ENCODE measurements at regions not wholly inside any gene's neighbourhood (a gene's known extent, or its start where the extent isn't known, plus 50 kb on each side); places are given as distances from the start of the nearest gene placed in this dataset.

DNA sequence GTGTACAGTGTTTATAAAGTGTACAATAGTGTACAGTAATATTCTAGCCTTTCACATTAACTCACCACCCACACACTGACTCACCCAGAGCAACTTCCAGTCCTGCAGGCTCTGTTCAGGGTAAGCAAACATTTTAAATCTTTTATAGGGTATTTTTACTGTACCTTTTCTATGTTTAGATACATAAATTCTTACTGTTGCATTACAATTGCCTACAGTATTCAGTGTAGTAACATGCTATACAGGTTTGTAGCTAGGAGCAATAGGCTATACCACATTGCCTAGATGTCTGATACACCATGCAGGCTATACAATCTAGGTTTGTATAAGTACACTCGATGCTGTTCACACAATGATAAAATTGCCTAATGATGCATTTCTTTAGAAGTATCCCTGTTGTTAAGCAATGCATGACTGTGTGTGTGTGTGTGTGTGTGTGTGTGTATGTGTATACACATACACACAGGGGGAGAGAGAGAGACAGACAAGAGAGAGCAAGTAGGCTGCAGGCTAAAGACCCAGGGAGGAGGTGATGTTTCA lies 72.5 kb upstream of the PRR23C start:
- no TSS peak for BruUV-seq (replicated peaks)
- in situ Hi-C loops (cut with HindIII; ENCODE audit: low pct_unique_long_range_greater_than_20kb, low sequenced_read_pairs): no loop called here
- H3K4me3 ChIP-seq (ENCODE audit: low read depth in 2 of 2, low read length in 2 of 2): no peak overlapping the region

DNA sequence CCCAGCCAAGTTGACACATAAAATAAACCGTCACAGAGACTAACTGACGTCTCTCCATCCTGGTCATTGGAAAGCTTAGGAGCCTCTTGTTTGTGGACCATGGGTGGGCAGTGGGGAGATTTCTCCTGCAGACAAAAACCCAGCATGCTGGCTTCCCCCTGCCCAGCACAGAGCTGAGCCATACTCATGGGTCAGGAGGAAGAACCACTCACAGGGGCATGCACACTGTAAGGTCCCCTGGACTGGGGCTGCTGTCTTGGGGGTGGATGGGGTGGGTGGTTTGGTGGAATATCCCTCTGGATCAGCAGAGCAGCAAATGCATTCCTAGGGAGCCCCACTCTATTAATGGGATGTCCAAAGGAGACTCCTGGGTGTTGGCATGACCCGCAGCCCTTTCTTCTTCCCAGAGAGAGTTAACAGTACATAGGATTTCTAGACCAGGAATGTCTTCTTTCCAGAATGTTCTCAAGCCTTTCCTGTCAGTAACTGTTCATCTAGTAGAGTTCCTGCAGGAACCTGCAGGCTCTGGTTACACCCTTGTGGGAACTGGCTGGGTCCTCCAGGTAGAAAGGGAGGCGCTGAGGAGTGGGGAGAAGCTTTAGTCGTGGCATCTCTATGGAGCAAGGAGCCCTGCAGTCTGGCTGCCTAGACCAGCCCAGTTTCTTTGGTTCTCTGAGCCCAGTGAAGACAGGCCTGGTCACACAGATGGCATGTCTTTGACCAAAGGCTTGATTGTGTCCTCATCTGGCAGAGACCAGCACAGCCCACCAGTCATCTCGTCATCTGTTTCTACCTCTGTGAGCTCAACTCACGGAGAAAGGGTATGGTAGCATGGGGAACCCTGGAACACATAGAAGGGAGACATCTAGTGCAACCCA lies 73.4 kb upstream of the PRR23C start:
- in situ Hi-C loops (cut with HindIII; ENCODE audit: low pct_unique_long_range_greater_than_20kb, low sequenced_read_pairs) (no loop called here), intact Hi-C loops (cut with micrococcal nuclease; ENCODE audit: unreplicated experiment) (no loop called here)
- ATAC-seq: no peak
- ChIA-PET POLR2A (no interaction called here), CTCF (no interaction called here)
- TF ChIP-seq TCF7L2 (IDR thresholded peaks at IDR 0.05; ENCODE audit: low read depth, low read length): no peak
- TF ChIP-seq, protein P1, sequence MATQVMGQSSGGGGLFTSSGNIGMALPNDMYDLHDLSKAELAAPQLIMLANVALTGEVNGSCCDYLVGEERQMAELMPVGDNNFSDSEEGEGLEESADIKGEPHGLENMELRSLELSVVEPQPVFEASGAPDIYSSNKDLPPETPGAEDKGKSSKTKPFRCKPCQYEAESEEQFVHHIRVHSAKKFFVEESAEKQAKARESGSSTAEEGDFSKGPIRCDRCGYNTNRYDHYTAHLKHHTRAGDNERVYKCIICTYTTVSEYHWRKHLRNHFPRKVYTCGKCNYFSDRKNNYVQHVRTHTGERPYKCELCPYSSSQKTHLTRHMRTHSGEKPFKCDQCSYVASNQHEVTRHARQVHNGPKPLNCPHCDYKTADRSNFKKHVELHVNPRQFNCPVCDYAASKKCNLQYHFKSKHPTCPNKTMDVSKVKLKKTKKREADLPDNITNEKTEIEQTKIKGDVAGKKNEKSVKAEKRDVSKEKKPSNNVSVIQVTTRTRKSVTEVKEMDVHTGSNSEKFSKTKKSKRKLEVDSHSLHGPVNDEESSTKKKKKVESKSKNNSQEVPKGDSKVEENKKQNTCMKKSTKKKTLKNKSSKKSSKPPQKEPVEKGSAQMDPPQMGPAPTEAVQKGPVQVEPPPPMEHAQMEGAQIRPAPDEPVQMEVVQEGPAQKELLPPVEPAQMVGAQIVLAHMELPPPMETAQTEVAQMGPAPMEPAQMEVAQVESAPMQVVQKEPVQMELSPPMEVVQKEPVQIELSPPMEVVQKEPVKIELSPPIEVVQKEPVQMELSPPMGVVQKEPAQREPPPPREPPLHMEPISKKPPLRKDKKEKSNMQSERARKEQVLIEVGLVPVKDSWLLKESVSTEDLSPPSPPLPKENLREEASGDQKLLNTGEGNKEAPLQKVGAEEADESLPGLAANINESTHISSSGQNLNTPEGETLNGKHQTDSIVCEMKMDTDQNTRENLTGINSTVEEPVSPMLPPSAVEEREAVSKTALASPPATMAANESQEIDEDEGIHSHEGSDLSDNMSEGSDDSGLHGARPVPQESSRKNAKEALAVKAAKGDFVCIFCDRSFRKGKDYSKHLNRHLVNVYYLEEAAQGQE (IDR thresholded peaks at IDR 0.05; ENCODE audit: insufficient read depth in 1 of 2, low read depth in 2 of 2, low read length in 1 of 2): no peak
- no peak for TF ChIP-seq SIN3A (IDR thresholded peaks at IDR 0.05; ENCODE audit: borderline replicate concordance, insufficient read depth, low read depth, low read length)
- no peak for TF ChIP-seq POLR2AphosphoS5 (IDR thresholded peaks at IDR 0.05; ENCODE audit: low read depth, low read length)
- TF ChIP-seq, protein P2, sequence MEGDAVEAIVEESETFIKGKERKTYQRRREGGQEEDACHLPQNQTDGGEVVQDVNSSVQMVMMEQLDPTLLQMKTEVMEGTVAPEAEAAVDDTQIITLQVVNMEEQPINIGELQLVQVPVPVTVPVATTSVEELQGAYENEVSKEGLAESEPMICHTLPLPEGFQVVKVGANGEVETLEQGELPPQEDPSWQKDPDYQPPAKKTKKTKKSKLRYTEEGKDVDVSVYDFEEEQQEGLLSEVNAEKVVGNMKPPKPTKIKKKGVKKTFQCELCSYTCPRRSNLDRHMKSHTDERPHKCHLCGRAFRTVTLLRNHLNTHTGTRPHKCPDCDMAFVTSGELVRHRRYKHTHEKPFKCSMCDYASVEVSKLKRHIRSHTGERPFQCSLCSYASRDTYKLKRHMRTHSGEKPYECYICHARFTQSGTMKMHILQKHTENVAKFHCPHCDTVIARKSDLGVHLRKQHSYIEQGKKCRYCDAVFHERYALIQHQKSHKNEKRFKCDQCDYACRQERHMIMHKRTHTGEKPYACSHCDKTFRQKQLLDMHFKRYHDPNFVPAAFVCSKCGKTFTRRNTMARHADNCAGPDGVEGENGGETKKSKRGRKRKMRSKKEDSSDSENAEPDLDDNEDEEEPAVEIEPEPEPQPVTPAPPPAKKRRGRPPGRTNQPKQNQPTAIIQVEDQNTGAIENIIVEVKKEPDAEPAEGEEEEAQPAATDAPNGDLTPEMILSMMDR (IDR thresholded peaks at IDR 0.05): no peak
- no peak for DNase-seq (ENCODE audit: low read depth, low spot score)
- Histone ChIP-seq H3K27ac (ENCODE audit: low read length) (peak overlapping the region; percentile 82), H3K36me3 (ENCODE audit: control insufficient read depth, insufficient read depth, low read length) (no peaks in the 10 kb centered on the region), H3K4me3 (ENCODE audit: low read depth in 2 of 2, low read length in 2 of 2) (no peak overlapping the region), H3K9me3 (ENCODE audit: control insufficient read depth, insufficient read depth, low read depth, low read length) (no peaks in the 10 kb centered on the region), H3K27me3 (ENCODE audit: control insufficient read depth, insufficient read depth, low read length) (no peaks in the 10 kb centered on the region), H3K4me1 (ENCODE audit: control insufficient read depth, insufficient read depth, low read length) (peaks cover 37% of the 10 kb centered on the region)
- BruUV-seq (replicated peaks): no TSS peak

More for the DNA sequence above, 72.5 kb upstream of the PRR23C start:
- no peaks in the 10 kb centered on the region for H3K36me3 ChIP-seq (ENCODE audit: control insufficient read depth, insufficient read depth, low read length)
- ChIA-PET POLR2A (no interaction called here), CTCF (no interaction called here)
- intact Hi-C loops (cut with micrococcal nuclease; ENCODE audit: unreplicated experiment): no loop called here
- H3K27me3 ChIP-seq (ENCODE audit: control insufficient read depth, insufficient read depth, low read length): no peaks in the 10 kb centered on the region
- H3K4me1 ChIP-seq (ENCODE audit: control insufficient read depth, insufficient read depth, low read length): peaks cover 38% of the 10 kb centered on the region
- ATAC-seq (peak; percentile 87), DNase-seq (ENCODE audit: low read depth, low spot score) (no peak)
- H3K9me3 ChIP-seq (ENCODE audit: control insufficient read depth, insufficient read depth, low read depth, low read length): no peaks in the 10 kb centered on the region
- TF ChIP-seq, protein P2 (IDR thresholded peaks at IDR 0.05): no peak
- TF ChIP-seq POLR2AphosphoS5 (IDR thresholded peaks at IDR 0.05; ENCODE audit: low read depth, low read length) (peak; percentile 62; the same call in 1 of the 2 replicates), TCF7L2 (IDR thresholded peaks at IDR 0.05; ENCODE audit: low read depth, low read length) (0 out of 2 replicates have a peak, but pooled peaks have one; percentile 42), SIN3A (IDR thresholded peaks at IDR 0.05; ENCODE audit: borderline replicate concordance, insufficient read depth, low read depth, low read length) (no peak)
- TF ChIP-seq, protein P1 (IDR thresholded peaks at IDR 0.05; ENCODE audit: insufficient read depth in 1 of 2, low read depth in 2 of 2, low read length in 1 of 2): no peak
- peak overlapping the region; percentile 82 for H3K27ac ChIP-seq (ENCODE audit: low read length)

All from Panc1 (cell line).